ENCODE measurements at regions not wholly inside any gene's neighbourhood (a gene's known extent, or its start where the extent isn't known, plus 50 kb on each side); places are given as distances from the start of the nearest gene placed in this dataset.
"Not testable (repeated sequence)": the region's sequence is repeated elsewhere in the genome, so short reads cannot be mapped to it uniquely, and the experiment has no call there.

- no peak overlapping the region for H3K27ac ChIP-seq
- TF ChIP-seq ZFX (IDR thresholded peaks at IDR 0.05) (no peak), CTCF (conservative IDR thresholded peaks at IDR 0.05) (no peak)
Observed at GRCh38 chr18:73121207-73121606, 253.4 kb upstream of the NETO1 start.

GRCh38 chr18:73120626-73121025 lies 252.8 kb upstream of the NETO1 start:
- TF ChIP-seq CTCF (conservative IDR thresholded peaks at IDR 0.05), result no peak
- TF ChIP-seq ZFX (IDR thresholded peaks at IDR 0.05), result no peak
- H3K27ac ChIP-seq, result no peak overlapping the region

- H3K27ac ChIP-seq, result no peak overlapping the region
- TF ChIP-seq CTCF (conservative IDR thresholded peaks at IDR 0.05) (no peak), ZFX (IDR thresholded peaks at IDR 0.05) (no peak)
Observed at GRCh38 chr18:73119574-73119973, 251.8 kb upstream of the NETO1 start.

GRCh38 chr18:73118121-73118816 lies 250.5 kb upstream of the NETO1 start:
- TF ChIP-seq CTCF (conservative IDR thresholded peaks at IDR 0.05) (no peak), ZFX (IDR thresholded peaks at IDR 0.05) (no peak)
- no peak overlapping the region for H3K27ac ChIP-seq

GRCh38 chr18:73110307-73110706 lies 242.5 kb upstream of the NETO1 start:
- TF ChIP-seq ZFX (IDR thresholded peaks at IDR 0.05), result no peak
- no peak for TF ChIP-seq CTCF (conservative IDR thresholded peaks at IDR 0.05)
- no peak overlapping the region for H3K27ac ChIP-seq

GRCh38 chr18:73101977-73102376 lies 234.2 kb upstream of the NETO1 start:
- no peak overlapping the region for H3K27ac ChIP-seq
- no peak for TF ChIP-seq ZFX (IDR thresholded peaks at IDR 0.05)

GRCh38 chr18:73101491-73101890 lies 233.7 kb upstream of the NETO1 start:
- H3K27ac ChIP-seq, result not testable (repeated sequence)

- H3K27ac ChIP-seq, result no peak overlapping the region
- no peak for TF ChIP-seq ZFX (IDR thresholded peaks at IDR 0.05)
- TF ChIP-seq CTCF (conservative IDR thresholded peaks at IDR 0.05), result no peak
Observed at GRCh38 chr18:73099759-73100158, 232.0 kb upstream of the NETO1 start.

All from C4-2B (cell line).